ENCODE measurements at regions not wholly inside any gene's neighbourhood (a gene's known extent, or its start where the extent isn't known, plus 50 kb on each side); places are given as distances from the start of the nearest gene placed in this dataset.

DNA sequence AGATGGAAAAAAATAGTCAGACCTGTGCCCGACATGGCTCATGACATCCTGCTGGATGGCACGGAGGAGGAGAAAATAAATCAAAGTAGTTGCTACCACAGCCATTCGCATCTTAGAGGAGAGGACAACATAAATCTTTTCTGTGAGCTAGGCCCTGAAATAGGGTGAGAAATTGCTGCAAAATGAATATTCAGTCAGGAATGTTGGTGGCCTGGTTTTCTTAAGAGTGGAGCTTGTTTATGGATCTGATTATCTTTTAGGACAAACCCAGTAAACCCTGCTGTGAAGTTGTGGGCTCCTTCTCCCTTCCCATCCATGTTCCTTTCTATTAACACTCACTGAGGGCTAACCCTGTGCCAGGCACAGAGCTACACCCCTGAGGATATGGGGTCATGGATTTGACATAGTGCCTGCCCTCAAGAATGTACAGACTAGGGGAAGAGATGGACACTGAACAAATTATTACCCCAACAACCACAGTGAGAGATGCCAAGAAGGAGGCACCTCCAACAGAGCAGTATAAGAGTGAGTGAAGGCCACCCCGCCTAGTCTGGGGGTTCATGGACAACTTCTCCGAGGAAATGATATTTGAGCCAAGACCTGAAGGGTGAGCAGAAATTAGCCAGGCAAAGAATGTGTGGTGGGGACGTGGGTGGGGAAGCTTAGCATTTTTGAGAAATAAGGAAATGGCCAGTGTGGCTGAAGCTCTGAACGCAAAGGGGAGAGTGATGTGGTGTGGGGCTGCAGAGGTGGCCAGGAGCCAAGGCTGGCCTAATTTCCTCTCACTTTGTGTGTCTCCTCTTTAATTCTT is 68.9 kb upstream of the ARL8B start:
- no peaks in the 10 kb centered on the region for H4K20me1 ChIP-seq (replicated peaks; ENCODE audit: insufficient read depth)
- no peaks in the 10 kb centered on the region for H3K9me3 Mint-ChIP-seq
- H3K4me1 ChIP-seq (ENCODE audit: insufficient read depth), result no peaks in the 10 kb centered on the region
- H3K79me2 ChIP-seq (replicated peaks; ENCODE audit: insufficient read depth), result no peaks in the 10 kb centered on the region
- no peaks in the 10 kb centered on the region for H3K36me3 ChIP-seq (ENCODE audit: insufficient read depth)
- no peak for ATAC-seq
- no peaks in the 10 kb centered on the region for H3K27me3 ChIP-seq (ENCODE audit: insufficient read depth)
- no peaks in the 10 kb centered on the region for H3K9me2 ChIP-seq (ENCODE audit: insufficient read depth)
- no peaks in the 10 kb centered on the region for H3K4me1 Mint-ChIP-seq
- H3K27ac Mint-ChIP-seq, result no peak overlapping the region
- H3K4me2 ChIP-seq, result no peak overlapping the region
- TF ChIP-seq ETS1 (IDR thresholded peaks at IDR 0.05), result no peak
- TF ChIP-seq ZNF331 (CRISPR knock-in tag; IDR thresholded peaks at IDR 0.05; ENCODE audit: low read depth), result no peak
- no peak for TF ChIP-seq REST (IDR thresholded peaks at IDR 0.05; ENCODE audit: unreplicated experiment)
- TF ChIP-seq CTCF (conservative IDR thresholded peaks at IDR 0.05; ENCODE audit: low read depth in 2 of 2), result no peak
- no peaks in the 10 kb centered on the region for H3K27me3 Mint-ChIP-seq (ENCODE audit: insufficient read depth, low read depth, poor library complexity)
- H3K36me3 Mint-ChIP-seq (ENCODE audit: low read depth), result no peaks in the 10 kb centered on the region
- no peak overlapping the region for H3K4me3 Mint-ChIP-seq
- DNase-seq (ENCODE audit: low spot score), result no peak
- H3F3A ChIP-seq (replicated peaks; ENCODE audit: low read depth), result no peaks in the 10 kb centered on the region
- H3K4me3 ChIP-seq, result no peak overlapping the region
- no peak overlapping the region for H3K27ac ChIP-seq (ENCODE audit: low read depth)
- 0 out of 2 replicates have a peak overlapping the region, but pooled peaks have one; percentile 14 for H2AFZ ChIP-seq

DNA sequence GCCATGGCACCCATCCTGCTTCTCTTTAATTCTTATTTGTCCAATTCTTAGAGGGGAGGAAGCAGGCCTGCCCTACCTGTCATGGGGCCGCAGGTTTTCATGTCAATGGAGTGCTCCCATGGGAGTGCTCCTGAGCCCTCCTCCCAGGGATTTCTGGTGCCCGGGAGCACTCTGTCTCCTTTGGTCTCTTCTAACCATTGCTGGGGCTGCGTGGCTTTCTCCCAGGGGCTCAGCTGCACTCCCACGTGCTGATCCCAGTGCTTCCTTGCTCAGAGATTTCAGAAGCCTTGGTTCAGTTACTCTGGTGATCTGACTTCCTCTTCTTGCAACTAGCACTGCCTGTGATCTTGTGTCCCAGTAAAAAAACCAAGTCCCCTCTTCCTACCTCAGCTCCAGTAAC is 68.0 kb upstream of the ARL8B start:
- ATAC-seq, result no peak
- no peak overlapping the region for H3K4me2 ChIP-seq
- H3K36me3 ChIP-seq (ENCODE audit: insufficient read depth), result no peaks in the 10 kb centered on the region
- no peaks in the 10 kb centered on the region for H3K36me3 Mint-ChIP-seq (ENCODE audit: low read depth)
- no peaks in the 10 kb centered on the region for H3K27me3 ChIP-seq (ENCODE audit: insufficient read depth)
- no peaks in the 10 kb centered on the region for H3K4me1 Mint-ChIP-seq
- no peak overlapping the region for H3K4me3 Mint-ChIP-seq
- H3F3A ChIP-seq (replicated peaks; ENCODE audit: low read depth), result no peaks in the 10 kb centered on the region
- H3K4me3 ChIP-seq, result no peak overlapping the region
- H4K20me1 ChIP-seq (replicated peaks; ENCODE audit: insufficient read depth), result no peaks in the 10 kb centered on the region
- no peak for DNase-seq (ENCODE audit: low spot score)
- no peaks in the 10 kb centered on the region for H3K79me2 ChIP-seq (replicated peaks; ENCODE audit: insufficient read depth)
- no peak overlapping the region for H3K27ac Mint-ChIP-seq
- H3K27me3 Mint-ChIP-seq (ENCODE audit: insufficient read depth, low read depth, poor library complexity), result no peaks in the 10 kb centered on the region
- no peaks in the 10 kb centered on the region for H3K4me1 ChIP-seq (ENCODE audit: insufficient read depth)
- no peaks in the 10 kb centered on the region for H3K9me2 ChIP-seq (ENCODE audit: insufficient read depth)
- no peaks in the 10 kb centered on the region for H3K9me3 Mint-ChIP-seq
- H2AFZ ChIP-seq, result no peak overlapping the region
- H3K27ac ChIP-seq (ENCODE audit: low read depth), result no peak overlapping the region
- no peak for TF ChIP-seq ZNF462 (CRISPR knock-in tag; IDR thresholded peaks at IDR 0.05)
- no peak for TF ChIP-seq STAT1 (IDR thresholded peaks at IDR 0.05; ENCODE audit: unreplicated experiment)
- no peak for TF ChIP-seq ZNF114 (CRISPR knock-in tag; IDR thresholded peaks at IDR 0.05)
- TF ChIP-seq POLR2AphosphoS5 (IDR thresholded peaks at IDR 0.05; ENCODE audit: low read depth), result no peak
